ENCODE measurements at regions not wholly inside any gene's neighbourhood (a gene's known extent, or its start where the extent isn't known, plus 50 kb on each side); places are given as distances from the start of the nearest gene placed in this dataset.

DNA sequence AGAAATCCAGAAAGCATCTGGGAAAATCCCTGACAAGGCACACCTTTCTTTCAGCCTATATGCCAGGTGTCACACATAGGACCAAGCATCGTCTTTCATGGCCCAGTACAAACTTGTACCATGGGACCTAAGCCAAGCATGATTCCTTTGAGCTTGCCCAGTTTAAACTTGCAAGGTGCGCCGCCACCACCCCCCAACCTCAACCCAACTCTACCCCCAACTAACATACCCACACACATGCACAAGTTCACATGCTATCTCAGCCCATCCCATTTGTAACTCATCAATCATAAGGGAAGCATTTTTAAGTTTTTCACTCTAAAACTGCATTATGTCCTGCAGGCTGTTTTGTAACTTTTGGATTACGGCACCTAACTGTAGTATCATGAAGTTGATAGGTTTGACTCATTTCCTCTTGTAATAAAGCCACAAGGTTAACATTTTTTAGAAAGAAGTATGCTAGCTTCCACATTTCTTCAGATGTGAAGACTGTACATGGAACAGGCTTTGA is 145.9 kb upstream of the FST start:
- DNase-seq (ENCODE audit: low spot score) = no peak

GRCh38 chr5:53335115-53335514 is 145.3 kb upstream of the FST start:
- DNase-seq (ENCODE audit: low spot score) = no peak
- in situ Hi-C loops (cut with MboI; ENCODE audit: low pct_unique_long_range_greater_than_20kb, low sequenced_read_pairs, unreplicated experiment) = no loop called here
- no peak for TF ChIP-seq CTCF (IDR thresholded peaks at IDR 0.05; ENCODE audit: extremely low read depth, insufficient read depth, missing control alignments)

More for the DNA sequence above, 145.9 kb upstream of the FST start:
- in situ Hi-C loops (cut with MboI; ENCODE audit: low pct_unique_long_range_greater_than_20kb, low sequenced_read_pairs, unreplicated experiment) = no loop called here
- TF ChIP-seq CTCF (IDR thresholded peaks at IDR 0.05; ENCODE audit: extremely low read depth, insufficient read depth, missing control alignments) = no peak

GRCh38 chr5:53337827-53338226 is 142.6 kb upstream of the FST start:
- in situ Hi-C loops (cut with MboI; ENCODE audit: low pct_unique_long_range_greater_than_20kb, low sequenced_read_pairs, unreplicated experiment) = no loop called here
- TF ChIP-seq CTCF (IDR thresholded peaks at IDR 0.05; ENCODE audit: extremely low read depth, insufficient read depth, missing control alignments) = no peak
- DNase-seq (ENCODE audit: low spot score) = no peak

- in situ Hi-C loops (cut with MboI; ENCODE audit: low pct_unique_long_range_greater_than_20kb, low sequenced_read_pairs, unreplicated experiment) = no loop called here
- no peak for TF ChIP-seq CTCF (IDR thresholded peaks at IDR 0.05; ENCODE audit: extremely low read depth, insufficient read depth, missing control alignments)
- no peak for DNase-seq (ENCODE audit: low spot score)
Measured at GRCh38 chr5:53338971-53339370, 141.5 kb upstream of the FST start.

DNA sequence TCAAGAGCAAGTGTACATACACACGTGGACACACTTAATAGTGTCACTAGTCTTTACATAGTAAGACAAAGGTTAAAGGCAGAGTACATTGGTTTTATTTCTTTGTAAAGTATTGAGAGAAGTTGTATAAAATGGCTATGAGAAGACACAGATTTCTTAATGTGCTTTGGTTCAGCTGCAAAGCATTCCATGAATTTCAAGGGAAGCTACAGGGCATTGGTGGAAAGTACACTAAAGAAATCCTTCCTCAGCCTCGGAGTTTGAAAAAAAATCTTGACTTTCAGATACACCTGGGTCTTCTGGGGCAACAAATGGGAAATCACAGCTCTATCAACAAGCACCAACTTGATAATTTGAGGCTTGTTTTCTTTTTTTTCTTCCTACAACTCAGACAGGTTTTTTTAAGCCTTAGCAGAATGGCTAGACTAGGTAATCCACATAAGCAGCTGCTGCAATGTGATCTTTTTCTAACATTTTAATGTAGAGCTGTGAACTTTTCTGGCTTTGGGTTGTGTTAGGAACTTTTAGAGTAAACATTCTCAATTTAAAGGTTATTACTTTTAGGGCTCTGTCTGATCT is 140.4 kb upstream of the FST start:
- no peak for TF ChIP-seq CTCF (IDR thresholded peaks at IDR 0.05; ENCODE audit: extremely low read depth, insufficient read depth, missing control alignments)
- in situ Hi-C loops (cut with MboI; ENCODE audit: low pct_unique_long_range_greater_than_20kb, low sequenced_read_pairs, unreplicated experiment) = no loop called here
- no peak for DNase-seq (ENCODE audit: low spot score)

DNA sequence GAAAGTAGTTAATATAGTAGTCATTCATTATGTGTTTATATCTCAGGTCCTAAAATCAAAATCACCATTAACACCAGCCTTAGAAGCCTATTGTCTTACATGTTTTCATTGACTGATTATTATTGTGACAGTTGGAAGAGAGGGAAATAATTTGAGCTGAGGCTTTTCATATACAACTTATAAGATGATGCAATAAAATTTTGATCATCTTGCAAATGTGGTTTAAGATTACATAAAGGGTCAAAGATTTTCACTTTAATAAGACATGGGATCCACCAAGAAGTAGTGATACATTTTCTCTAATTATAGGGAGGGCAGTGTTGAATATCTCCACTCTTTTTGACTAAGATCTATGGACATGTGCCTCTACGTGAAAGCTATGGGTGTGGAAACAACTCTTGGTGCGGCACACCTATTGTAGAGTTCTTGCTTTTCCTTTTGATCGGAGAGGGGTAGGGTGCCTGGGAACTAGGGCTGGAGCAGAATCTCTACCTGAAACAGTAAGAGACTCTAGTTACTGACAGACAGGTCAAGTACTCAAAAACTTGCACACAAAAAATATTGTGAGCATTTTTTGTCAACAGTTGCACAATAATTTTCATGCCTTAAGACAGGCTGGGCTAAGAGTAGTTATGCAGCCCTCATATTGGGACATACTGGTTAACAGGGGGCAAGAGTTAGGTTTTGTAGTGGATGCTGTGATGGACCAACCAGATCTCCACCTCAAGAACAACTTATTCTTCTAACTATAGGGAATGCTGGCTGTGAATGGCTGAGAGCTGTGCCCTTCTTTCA is 139.3 kb upstream of the FST start:
- in situ Hi-C loops (cut with MboI; ENCODE audit: low pct_unique_long_range_greater_than_20kb, low sequenced_read_pairs, unreplicated experiment) = no loop called here
- DNase-seq (ENCODE audit: low spot score) = no peak
- no peak for TF ChIP-seq CTCF (IDR thresholded peaks at IDR 0.05; ENCODE audit: extremely low read depth, insufficient read depth, missing control alignments)
